ENCODE measurements at regions not wholly inside any gene's neighbourhood (a gene's known extent, or its start where the extent isn't known, plus 50 kb on each side); places are given as distances from the start of the nearest gene placed in this dataset.

GRCh38 chr12:115140981-115141655, 457.1 kb upstream of the TBX3 start:
- TF ChIP-seq CTCF (IDR thresholded peaks at IDR 0.05; ENCODE audit: low read depth, low read length, missing input control) (no peak), REST (IDR thresholded peaks at IDR 0.05) (no peak), TAF1 (conservative IDR thresholded peaks at IDR 0.05) (no peak), SP1 (IDR thresholded peaks at IDR 0.05) (no peak), ZBTB33 (IDR thresholded peaks at IDR 0.05) (no peak), RAD21 (IDR thresholded peaks at IDR 0.05) (no peak)

Measured in liver (tissue), 3 donors.